HT1080 (cell line): ENCODE measurements at regions not wholly inside any gene's neighbourhood (a gene's known extent, or its start where the extent isn't known, plus 50 kb on each side); places are given as distances from the start of the nearest gene placed in this dataset.
"Not testable (repeated sequence)": the region's sequence is repeated elsewhere in the genome, so short reads cannot be mapped to it uniquely, and the experiment has no call there.

Experiments
- DNase-seq: peaks from one replicate; pipeline ENCODE4 v3.0.0-alpha.2; 2015; ENCODE audit warnings: low read depth

DNA sequence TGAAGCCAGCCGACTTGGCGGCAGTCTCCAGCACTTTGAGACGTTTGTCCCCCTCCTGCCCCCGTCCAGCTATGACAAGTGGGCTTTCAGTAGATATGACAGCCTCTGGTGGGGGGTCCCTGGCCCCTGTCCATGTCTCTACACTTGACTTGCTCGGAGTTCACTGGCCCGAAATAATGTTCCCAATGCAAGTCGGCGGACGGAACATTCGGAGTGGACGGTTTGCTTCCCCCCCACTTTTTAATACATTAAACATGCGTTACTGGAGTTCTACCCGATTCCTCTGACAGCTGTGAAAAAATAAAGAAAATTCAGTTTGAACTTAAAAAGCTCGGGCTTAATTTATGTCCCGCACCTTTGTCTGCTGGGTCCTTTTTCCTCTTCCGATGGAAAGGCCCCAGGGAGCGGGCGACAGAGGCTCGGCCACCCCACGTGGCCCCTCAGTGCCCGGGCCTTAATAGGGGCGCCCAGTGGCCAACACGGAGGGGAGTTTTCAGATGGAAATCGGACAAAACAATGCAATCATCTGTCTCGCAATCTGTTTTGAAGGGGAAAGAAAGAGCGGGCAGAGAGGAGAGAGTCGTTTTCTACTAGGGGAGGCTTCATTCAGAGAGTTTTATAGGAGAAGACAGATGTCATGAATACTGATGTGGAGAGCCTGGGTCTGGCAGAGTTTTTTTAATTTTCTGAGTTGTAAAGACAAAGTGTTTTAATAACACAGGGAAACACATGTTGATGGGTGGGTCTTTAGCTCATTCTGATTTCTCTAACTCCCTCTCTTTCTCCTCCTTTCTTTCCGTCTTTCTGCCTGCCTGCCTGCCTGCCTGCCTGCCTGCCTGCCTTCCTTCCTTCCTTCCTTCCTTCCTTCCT lies 50.2 kb downstream of the SMIM38 start:
- no peak for DNase-seq

DNA sequence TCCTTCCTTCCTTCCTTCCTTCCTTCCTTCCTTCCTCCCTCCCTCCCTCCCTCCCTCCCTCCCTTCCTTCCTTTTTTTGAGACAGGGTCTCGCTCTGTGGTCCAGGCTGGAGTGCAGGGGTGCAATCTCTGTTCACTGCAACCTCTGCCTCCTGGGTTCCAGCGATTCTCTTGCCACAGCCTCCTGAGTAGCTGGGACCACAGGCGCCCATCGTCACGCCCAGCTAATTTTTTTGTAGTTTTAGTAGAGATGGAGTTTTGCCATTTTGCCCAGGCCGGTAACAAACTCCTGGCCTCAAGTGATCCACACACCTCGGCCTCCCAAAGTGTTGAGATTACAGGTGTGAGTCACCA lies 50.9 kb downstream of the SMIM38 start:
- not testable (repeated sequence) for DNase-seq

DNA sequence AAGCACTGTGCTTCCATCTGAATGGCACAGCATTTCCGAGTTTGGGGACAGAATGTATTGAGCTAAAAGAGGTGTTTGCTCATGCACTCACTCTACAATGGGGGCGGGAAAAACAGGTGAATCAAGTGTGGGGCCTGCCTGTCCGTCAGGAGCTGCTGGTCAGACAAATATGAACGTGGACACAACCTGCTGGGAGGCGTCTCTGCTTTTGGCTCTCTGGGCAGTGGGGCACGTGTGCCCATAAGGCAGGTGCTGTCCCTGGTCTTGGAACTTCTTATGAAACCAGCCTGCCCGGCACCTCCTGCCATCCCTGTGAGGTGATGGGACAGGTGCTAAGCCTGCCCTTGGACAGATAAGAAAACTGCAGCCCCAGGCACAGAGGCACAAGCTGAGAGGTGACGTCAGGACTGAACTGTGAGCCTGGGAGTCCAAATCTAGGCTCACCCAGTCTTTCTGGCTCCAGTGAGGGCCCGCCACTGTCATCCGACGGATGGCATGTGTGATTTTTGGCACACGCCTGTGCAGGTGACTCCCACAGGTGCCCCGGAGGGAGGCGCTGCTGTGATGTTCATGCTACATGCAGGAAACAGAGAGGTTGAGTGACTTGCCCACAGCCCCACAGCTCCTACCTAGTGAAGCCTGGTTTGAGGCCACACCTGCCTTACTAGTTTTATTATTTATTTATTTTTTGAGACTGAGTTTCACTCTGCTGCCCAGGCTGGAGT lies 51.6 kb downstream of the SMIM38 start:
- no peak for DNase-seq

DNA sequence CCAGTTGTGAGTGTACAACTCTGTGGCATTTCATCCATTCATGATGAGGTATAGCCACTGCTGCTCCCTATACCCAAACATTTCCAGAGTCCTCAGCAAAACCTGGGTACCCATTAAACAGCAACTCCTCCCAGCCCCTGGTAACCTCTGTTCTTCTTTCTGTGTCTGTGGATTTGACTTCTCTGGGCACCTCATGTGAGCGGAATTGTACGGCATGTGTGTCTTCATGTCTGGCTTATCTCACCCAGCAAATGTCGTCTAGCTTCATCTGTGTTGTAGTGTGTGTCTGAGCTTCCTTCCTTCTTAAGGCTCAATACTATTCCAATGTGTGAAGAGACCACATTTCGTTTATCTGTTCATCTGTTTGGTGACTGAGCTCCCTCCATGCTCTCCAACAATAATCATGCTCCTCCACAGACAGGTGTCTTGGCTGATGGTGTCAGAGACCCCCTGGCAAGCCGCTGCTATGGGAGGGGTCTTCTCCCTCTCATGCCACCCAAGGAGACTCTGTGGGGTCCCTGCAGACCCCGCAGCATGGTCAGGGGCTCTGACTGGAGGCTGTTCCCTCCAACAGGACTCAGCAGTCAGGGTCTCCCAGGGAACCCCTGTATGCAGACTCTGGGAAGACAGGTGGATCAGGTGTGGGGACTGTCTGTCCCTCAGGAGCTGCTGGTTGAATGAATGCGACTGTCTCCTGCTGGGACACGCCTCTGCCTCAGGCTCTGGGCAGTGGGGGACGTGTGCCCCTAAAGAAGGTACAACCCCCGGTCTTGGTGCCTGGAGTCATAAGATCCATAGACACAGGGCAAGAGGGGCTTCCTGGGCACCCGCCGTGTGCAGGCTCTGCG lies 52.7 kb downstream of the SMIM38 start:
- DNase-seq, result no peak

DNA sequence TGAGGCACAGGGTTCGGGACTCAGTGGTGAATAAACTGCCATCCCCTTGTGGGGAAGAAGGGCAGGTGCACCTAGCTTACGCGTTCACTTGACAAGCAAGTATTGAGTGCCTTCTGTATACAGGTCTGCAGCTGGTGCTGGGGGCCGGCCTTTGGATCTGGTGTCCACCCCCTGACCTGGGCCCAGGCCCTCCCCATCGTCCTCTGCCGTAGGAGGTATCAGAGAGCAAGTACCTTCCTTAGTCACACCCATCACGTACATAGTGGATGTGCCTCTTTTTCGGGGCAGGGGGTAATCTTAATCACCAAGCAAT lies 53.3 kb downstream of the SMIM38 start:
- DNase-seq, result no peak

DNA sequence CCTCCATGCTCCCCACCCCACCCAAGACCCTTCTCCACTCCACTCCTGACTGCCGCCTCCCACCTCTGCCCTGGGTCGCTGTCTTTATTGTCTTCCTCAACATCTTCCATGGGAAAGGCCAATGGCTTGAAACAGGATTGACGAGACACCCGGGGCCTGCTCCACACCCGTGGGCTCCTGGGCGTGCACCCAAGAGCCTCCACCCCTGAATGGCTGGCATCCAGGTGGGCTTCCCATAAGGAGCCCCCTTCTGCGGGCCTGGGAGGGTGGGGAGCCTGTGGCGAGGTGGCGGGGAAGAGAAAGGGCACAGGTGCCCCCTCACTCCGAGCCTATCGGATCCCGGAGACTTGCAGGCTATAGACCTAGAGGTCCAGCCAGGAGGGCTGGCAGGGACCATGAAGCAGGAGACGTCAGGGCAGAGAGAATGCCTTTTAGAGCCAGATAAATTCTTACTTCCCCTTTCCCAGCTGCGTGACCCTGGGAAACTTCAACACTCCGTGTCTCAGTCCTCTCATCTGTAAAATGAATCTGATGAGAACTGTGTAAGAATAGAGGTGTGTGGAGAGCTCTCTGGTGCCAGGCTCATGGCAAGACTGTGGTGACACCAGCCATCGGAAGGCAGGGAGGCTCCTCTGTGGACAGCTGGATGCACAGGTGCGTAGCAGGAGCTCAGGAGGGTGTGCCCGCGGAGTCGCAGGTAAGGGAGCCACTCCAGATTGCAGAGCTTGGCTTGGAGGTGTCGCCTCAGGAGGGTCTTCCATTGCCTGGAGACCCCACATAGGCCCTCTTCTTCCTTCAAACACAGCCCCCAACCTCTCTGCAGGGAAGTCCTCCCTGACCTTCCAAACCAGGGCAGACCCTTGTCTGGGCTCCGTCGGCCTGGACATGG lies 53.9 kb downstream of the SMIM38 start:
- no peak for DNase-seq

DNA sequence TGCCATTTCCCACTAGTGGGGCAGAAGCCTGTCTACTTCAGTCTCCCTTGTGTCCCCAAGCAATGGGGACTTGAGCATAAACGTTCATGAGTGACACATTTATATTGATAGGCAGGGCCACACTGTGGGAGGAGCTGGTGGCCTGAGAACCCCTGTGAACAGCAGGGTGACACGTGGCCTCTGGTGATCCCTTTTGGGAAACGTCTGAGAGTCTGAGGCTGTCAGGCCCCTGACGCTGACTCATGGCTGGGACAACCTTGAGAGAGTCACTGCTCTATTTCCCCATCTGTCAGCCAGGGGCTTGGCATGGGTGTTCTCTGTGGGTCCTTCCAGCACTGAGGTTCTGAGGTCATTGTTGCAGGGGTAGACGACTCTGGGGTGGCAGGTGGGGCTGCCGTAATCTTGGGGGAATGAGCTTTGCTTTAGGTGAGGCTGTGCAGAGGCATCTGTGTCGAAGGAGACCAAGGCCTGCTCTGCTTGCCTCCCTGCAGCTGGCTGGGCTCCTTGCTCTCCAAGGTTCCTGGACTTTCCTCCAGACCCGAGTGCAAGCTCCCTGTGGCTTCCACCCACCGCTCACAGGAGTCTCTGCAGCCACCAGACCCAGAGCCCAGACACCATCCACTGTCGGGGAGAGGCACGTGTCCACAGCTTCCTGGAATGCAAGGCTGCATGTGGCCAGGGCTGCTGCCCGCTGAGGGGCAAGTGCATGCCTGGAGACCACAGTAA lies 54.7 kb downstream of the SMIM38 start:
- no peak for DNase-seq

DNA sequence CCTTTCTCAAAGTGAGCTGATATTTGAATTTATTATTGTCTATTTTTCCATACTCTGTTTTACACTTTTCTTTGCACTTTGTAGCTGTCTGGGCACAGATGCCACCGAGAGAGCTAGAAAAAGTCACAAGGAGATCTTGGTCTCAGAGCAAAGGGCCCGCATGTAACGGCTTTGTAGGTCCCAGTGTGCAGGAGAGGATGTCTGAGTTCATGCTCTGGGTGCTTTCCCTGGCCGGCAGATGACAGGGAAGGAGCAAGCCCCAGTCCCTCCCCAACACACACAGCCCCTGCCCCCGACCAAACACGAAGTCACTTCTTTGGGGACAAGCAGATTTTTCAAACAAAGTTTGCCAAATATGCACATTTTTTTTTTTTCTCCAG lies 55.8 kb downstream of the SMIM38 start:
- no peak for DNase-seq

DNA sequence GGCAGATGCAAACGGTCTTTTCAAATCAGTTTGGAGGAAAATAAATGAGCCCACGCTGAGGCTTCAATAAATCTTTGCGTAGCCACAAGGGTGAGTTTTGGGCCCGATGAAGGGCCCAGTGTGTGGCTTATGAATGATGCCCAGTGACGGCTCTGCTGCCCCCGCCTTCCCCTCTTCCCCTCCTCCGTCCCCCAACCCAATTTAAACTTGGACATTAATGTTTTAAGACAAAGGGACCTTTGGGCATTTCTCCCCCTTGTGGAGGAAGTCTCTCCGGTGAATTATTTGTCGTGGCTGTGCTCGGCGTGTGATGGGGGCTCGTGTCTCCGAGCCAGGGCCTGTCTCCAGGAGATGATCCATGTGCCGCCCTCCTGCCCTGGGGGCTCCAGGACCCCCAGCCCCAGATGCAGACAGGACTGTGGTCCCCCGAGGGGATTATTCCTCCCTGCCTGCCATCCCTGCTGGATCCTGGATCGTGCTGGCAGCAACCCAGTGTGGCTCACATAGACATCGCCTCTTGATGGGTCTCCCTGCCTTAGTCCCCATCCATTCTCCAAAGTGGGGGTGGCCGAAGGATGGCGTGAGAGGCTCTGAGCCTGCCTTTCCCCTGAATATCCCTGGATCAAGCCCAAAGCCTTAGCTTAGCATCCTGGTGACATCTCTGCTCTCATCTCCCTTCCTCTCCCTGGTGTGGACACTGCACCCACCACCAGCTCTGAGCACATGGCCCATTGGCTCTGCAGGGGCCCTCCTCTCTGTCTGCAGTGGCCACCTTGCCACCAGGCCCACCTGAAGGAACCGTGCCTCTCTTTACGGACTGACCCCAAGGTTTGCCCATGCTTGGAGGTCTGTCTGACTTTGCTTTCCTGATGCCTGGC lies 56.4 kb downstream of the SMIM38 start:
- no peak for DNase-seq

DNA sequence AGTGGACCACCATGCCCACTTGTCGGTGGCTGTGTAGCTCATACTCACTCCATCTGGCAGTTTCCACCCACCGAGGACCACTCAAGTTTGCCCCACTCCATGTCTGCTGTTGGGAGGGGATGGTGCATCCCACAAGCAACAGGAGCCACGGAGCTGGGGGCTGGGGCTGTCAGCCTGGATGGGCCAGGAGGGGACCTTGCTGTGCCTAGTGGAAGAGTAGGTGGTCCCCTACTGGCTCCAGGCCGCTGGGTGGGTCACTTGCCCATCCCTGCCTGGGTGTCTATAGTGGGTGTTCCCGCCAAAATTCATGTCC lies 57.0 kb downstream of the SMIM38 start:
- DNase-seq, result no peak

DNA sequence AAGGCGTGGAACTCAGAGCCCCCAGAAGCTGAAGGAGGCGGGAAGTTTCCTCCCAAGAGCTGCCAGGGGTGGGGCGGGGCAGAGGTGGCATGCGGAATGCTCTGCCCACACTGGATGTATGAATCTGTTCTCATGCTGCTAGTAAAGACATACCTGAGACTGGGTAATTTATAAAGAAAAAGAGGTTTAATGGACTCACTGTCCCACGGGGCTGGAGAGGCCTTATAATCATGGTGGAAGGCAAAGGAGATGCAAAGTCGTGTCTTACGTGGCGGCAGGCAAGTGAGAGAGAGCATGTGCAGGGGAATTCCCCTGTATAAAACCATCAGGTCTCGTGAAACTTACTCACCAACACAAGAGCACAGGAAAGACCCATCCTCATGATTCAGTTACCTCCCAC lies 57.6 kb downstream of the SMIM38 start:
- peak; percentile 28 for DNase-seq

DNA sequence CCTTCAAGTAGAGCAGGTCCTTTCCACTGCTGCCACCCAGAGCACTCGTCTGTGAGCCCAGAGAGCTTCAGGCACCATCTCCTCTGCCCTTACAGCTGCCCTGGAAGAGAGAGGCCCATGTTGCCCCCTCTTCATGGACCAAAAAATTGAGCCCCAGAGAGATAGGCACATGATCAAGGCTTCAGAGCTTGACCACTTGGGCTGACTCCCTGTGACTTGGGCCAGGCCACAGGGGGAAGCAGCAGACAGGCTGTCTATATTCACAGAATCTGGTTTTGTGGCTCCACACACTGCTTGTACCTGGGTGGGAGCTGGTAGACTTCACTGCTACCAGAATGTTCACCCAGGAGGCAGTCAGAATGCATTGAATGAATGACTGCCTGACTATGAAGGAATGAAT lies 58.2 kb downstream of the SMIM38 start:
- DNase-seq, result no peak

DNA sequence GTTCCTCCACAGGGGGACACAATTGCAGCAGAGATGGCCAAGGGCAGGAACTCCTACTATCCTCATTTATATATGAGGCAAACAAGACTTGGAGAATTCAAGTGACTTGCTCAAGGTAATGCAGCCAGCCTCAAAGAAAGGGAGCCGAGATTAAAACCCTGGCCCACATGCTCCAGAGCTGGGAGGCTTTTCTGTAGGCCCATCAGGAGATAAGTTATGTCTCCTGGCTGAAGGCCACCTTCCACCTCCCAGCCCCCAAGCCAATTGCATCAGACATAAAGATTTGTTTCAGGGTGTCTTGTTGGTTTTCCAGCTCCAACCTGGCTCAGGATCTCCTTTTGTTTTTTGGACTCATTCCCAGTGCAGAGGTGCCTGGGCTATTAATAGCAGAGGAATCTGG lies 59.5 kb downstream of the SMIM38 start:
- no peak for DNase-seq

DNA sequence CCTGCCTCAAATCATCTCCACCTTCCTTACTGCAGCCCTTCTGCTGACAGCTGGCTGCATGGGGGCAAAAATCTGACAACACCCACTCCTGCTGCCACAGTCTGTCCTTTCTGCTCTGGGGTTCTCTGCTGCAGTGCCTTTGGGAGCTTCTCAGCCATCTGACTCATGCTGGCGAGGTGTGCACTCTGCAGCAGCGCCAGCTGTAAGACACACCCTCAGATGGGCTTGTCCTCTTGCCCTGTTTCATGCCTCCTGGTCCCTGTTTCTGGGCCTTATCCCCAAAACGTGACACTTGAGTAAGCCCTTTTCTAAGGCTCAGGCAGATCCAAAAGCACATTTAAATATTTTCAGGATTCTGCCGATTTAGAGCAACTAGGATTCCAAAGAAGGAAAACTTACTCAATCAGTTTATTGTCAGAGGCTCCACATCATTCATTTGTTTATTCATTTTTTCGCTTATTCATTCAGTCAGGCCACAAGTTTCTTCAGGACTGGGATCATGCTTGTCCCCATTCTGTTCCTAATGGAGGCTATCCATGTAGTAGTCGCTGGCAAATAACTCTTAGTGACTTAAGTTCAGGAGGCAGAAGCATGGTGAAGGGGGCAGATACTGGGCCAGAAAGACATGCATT lies 60.2 kb downstream of the SMIM38 start:
- peak; percentile 20 for DNase-seq

DNA sequence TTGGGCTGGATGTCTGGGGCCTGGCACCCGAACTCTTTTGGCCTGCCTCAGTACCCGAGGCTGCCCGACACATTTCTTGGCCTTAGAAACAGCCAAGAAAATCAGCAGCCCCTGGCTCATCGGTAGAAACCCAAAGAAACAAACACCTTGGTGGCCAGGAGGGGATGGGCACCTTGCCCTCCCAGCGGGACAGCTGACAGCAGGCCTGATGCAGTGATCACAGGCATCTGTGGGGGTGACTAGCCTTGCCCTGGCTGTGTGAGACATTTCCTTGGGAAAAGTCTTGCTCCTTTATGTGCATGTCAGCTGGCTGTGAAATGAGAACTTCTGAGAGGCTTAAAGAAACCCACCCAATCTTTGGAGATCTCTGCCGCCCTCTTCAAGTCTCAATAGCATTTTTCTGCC lies 60.9 kb downstream of the SMIM38 start:
- DNase-seq, result no peak

DNA sequence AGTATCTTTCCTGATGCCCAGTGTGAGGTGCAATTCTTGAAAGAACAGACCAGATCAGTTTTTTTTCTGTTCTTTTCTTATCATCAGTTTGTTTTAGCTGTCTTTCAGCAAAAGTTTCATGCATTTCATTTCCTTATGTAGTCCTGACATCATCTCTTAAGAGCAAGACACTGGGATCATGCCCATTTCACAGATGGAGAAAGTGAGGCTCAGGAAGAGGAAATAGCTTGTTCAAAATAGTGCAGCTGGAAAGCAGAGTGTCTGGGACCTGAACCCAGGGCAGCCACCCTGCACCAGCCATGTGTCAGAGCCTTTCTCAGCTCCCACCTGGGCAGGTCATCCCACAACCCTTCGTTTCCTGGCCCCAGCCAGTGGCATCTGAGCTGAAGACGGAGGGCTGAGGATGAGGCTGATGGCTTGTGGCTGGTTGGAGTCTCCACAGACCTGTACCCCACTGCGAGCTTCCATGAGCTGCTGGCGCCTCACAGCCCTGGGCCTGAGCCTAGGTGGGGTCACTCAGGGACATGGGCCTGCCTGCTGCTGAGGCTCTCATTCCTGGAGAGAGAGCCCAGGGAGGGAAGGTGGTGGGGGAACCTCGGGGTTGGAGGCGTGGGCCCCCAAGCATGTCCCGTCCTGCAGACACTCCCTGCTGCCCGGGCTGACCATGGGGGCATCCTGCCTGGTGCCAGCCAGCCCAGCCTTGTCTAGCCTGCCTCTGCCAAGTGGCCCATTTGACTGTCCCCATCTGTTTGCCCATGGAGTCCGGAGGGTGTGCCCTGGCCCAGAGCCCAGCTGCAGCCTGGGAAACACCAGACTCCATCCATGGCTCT lies 61.8 kb downstream of the SMIM38 start:
- DNase-seq, result no peak

DNA sequence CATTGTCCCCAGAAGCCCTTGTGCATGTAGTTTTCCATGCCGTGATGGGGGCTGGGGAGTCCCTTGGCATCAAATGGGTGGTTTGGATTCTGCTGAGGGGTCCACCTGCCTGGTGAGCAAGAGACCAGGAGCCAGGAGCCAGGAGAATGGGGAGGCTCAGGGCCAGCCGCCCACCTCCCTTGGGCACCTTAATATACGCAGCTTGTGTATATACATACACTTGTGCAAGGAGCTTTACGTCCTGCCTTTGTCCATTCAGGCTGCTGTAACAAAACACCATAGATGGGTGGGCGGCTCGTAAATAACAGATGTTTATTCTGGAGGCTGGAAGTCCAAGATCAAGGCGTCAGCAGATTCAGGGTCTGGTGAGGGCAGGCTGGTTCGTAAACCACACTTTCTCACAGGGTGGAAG lies 62.5 kb downstream of the SMIM38 start:
- no peak for DNase-seq
